ENCODE measurements at regions not wholly inside any gene's neighbourhood (a gene's known extent, or its start where the extent isn't known, plus 50 kb on each side); places are given as distances from the start of the nearest gene placed in this dataset.

DNA sequence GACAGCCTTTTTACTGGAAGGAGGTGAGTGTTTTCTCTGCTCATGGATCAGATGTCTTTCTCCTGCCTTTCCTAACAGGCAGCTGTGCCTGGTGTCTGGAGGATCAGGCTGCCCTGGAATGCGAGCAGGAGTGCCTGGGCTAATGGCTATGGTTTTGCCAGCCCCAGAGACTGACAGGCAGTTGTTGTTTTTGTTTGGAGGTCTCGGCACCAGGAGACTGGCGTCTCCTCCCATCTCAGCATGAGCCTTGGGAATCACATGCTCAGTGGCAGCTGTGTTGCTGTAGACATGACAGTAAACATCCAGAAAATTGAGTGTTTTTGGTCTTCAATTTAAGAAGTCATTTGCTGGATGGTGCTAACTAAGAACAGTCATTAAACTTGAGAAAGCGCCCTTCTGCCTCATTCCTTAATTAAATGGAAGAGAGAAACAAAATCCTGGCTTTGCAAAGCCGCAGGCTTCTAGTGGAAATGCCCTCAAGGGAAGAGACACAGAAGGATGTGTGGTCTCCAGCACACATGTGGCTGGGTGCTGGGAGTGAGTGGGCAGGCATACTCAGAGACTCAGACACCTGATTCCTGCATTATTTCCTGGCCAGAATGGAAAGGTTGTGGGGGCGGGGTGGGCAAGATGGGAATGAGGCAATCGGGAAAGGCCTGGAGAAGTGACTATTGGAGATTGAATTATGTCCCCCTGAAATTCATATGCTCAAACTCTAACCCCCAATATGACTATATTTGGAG, 97.0 kb upstream of the NMNAT3 start:
- H3K27me3 ChIP-seq (replicated peaks): no peaks in the 10 kb centered on the region
- DNase-seq: peak; percentile 70
- no peak overlapping the region for H3K4me3 ChIP-seq (ENCODE audit: low read depth, low read length)
- in situ Hi-C loops (cut with HindIII; ENCODE audit: low pct_ligation_motif_present, low sequenced_read_pairs): no loop called here
- no peaks in the 10 kb centered on the region for H3K36me3 ChIP-seq (replicated peaks)
- TF ChIP-seq, protein P1, sequence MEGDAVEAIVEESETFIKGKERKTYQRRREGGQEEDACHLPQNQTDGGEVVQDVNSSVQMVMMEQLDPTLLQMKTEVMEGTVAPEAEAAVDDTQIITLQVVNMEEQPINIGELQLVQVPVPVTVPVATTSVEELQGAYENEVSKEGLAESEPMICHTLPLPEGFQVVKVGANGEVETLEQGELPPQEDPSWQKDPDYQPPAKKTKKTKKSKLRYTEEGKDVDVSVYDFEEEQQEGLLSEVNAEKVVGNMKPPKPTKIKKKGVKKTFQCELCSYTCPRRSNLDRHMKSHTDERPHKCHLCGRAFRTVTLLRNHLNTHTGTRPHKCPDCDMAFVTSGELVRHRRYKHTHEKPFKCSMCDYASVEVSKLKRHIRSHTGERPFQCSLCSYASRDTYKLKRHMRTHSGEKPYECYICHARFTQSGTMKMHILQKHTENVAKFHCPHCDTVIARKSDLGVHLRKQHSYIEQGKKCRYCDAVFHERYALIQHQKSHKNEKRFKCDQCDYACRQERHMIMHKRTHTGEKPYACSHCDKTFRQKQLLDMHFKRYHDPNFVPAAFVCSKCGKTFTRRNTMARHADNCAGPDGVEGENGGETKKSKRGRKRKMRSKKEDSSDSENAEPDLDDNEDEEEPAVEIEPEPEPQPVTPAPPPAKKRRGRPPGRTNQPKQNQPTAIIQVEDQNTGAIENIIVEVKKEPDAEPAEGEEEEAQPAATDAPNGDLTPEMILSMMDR (IDR thresholded peaks at IDR 0.05; ENCODE audit: low read depth, low read length, missing control alignments): no peak
- peak overlapping the region; percentile 96 for H3K27ac ChIP-seq

DNA sequence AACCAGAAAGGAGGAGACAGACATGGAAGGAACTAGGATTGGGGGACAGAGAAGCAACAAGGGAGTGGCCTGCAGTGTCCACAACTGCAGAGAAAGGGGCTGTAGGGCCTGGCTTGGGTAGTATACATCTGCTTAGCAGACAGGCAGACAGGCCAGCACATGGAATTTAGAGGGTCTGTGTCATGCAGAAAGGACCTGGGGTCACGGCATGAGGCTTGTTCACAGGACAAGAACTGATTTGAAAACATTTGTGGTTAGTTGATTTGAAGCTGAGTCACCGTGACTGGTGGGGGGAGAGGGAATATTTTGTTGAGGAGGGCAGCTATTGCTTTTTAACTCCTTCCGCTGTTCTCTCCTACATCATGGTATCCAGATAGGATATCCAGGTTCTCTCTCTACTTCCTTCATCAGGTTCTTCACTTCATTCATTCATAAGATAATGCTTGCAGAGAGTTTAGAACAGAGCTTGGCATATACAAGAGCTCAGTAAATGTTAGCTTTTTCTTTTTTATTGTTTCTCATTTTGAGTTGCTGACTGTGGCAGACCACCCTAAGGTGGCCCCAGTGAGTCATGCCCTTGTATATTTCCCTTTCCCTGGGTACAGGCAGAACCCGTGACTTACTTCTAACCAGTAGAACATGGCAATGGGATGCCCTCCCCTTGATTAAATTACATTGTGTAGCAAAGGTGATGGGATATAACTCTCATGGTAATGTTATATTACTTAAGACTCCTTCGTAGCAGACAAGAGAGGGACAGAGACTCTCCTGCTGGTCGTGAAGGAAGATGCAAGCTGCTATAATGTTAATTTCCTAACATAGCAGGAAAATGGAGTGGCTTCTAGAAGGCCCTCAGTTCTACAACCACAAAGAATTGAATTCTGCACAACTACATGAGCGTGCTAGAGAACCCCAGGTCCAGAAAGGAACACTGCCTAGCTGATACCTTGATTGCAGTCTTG, 95.0 kb upstream of the NMNAT3 start:
- H3K27me3 ChIP-seq (replicated peaks): no peaks in the 10 kb centered on the region
- DNase-seq: peak; percentile 99
- peak overlapping the region; percentile 96 for H3K27ac ChIP-seq

DNA sequence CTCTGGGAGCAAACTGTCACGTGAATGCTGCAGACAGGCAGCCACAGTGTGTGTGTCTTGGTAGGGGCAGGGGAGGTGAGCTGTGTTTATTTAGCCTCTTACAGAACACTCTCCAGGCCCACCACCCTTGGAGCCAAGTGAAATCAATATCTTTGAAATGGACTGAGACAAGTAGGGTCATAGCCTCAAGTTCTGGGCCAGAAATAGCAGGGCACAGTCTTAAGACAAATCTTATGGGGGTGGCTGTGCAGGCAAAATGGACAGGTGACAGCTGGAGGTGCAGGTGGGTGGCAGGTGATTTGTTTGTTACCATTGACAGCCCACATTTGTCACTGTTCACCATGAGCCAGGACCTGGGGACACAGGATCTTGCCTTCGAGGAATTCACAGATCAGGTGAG, 93.6 kb upstream of the NMNAT3 start:
- H3K27me3 ChIP-seq (replicated peaks): no peaks in the 10 kb centered on the region
- TF ChIP-seq, protein P1 (IDR thresholded peaks at IDR 0.05; ENCODE audit: low read depth, low read length, missing control alignments): no peak

More for the DNA sequence above, 95.0 kb upstream of the NMNAT3 start:
- Histone ChIP-seq H3K4me3 (ENCODE audit: low read depth, low read length) (no peak overlapping the region), H3K36me3 (replicated peaks) (no peaks in the 10 kb centered on the region)
- in situ Hi-C loops (cut with HindIII; ENCODE audit: low pct_ligation_motif_present, low sequenced_read_pairs): no loop called here
- TF ChIP-seq, protein P1 (IDR thresholded peaks at IDR 0.05; ENCODE audit: low read depth, low read length, missing control alignments): peak; percentile 59

DNA sequence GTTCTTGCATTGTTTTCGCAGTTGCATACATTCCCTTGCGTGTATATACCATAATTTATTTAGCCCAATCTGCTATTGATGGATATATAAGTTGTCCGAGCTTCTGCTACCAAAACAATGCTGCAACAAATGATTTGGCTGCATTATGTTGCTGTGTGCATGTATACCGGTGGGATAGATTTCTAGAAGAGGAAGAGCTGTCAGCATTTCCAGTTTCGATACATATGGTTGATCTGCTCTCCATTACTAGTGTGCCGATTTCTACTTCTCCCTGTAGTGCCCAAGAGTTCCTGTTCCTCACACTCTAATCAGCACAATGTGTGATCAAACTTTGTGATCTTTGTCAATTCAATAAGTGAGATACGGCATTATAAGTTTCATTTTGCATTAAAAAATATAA, 92.8 kb upstream of the NMNAT3 start:
- H3K27me3 ChIP-seq (replicated peaks): no peaks in the 10 kb centered on the region
- H3K27ac ChIP-seq: no peak overlapping the region
- no peak for DNase-seq
- TF ChIP-seq, protein P1 (IDR thresholded peaks at IDR 0.05; ENCODE audit: low read depth, low read length, missing control alignments): no peak
- H3K36me3 ChIP-seq (replicated peaks): no peaks in the 10 kb centered on the region
- H3K4me3 ChIP-seq (ENCODE audit: low read depth, low read length): no peak overlapping the region
- in situ Hi-C loops (cut with HindIII; ENCODE audit: low pct_ligation_motif_present, low sequenced_read_pairs): no loop called here

More for the DNA sequence above, 93.6 kb upstream of the NMNAT3 start:
- Histone ChIP-seq H3K27ac (no peak overlapping the region), H3K36me3 (replicated peaks) (no peaks in the 10 kb centered on the region), H3K4me3 (ENCODE audit: low read depth, low read length) (no peak overlapping the region)
- no peak for DNase-seq
- in situ Hi-C loops (cut with HindIII; ENCODE audit: low pct_ligation_motif_present, low sequenced_read_pairs): no loop called here

DNA sequence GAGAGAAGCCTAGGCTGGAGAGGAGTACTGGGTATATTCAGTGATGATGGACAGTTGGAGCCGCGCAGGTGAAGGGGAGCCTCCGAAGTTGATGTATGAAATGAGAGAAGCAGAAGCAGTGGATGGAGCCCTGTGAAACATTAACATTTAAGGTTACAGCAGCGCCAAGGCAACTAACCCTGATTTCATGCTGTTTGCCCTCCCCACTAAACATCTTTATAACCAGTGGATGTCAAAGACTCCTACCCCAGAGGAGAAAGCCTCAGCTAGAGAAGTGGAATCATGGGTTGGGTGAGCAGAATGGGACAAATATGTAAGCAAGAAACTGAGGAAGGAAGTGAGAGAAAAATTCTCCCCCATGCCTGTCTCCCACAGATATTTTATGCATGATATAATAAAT, 92.0 kb upstream of the NMNAT3 start:
- Histone ChIP-seq H3K36me3 (replicated peaks) (no peaks in the 10 kb centered on the region), H3K4me3 (ENCODE audit: low read depth, low read length) (no peak overlapping the region), H3K27me3 (replicated peaks) (no peaks in the 10 kb centered on the region), H3K27ac (no peak overlapping the region)
- in situ Hi-C loops (cut with HindIII; ENCODE audit: low pct_ligation_motif_present, low sequenced_read_pairs): no loop called here
- no peak for DNase-seq
- TF ChIP-seq, protein P1 (IDR thresholded peaks at IDR 0.05; ENCODE audit: low read depth, low read length, missing control alignments): no peak
